ENCODE measurements at regions not wholly inside any gene's neighbourhood (a gene's known extent, or its start where the extent isn't known, plus 50 kb on each side); places are given as distances from the start of the nearest gene placed in this dataset.
"Not testable (repeated sequence)": the region's sequence is repeated elsewhere in the genome, so short reads cannot be mapped to it uniquely, and the experiment has no call there.

DNA sequence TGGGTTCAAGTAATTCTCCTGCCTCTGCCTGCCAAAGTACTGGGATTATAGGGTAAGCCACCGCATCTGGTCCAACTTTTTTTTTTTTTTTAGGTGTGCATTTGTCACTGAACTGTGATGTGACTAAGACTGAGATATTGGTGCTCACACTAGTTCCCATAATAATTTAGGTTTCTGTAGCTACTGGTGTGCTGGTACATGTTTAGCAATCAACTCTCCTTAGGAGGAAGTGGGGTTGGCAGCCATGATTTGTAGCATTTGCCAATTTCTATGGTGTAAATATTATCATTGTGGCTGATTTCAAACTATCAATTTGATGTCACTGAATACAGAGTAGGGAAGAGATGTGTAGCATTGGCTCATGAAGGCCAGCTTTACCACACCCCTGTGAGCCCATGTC is 372.7 kb downstream of the EDEM1 start:
- no peak for DNase-seq

DNA sequence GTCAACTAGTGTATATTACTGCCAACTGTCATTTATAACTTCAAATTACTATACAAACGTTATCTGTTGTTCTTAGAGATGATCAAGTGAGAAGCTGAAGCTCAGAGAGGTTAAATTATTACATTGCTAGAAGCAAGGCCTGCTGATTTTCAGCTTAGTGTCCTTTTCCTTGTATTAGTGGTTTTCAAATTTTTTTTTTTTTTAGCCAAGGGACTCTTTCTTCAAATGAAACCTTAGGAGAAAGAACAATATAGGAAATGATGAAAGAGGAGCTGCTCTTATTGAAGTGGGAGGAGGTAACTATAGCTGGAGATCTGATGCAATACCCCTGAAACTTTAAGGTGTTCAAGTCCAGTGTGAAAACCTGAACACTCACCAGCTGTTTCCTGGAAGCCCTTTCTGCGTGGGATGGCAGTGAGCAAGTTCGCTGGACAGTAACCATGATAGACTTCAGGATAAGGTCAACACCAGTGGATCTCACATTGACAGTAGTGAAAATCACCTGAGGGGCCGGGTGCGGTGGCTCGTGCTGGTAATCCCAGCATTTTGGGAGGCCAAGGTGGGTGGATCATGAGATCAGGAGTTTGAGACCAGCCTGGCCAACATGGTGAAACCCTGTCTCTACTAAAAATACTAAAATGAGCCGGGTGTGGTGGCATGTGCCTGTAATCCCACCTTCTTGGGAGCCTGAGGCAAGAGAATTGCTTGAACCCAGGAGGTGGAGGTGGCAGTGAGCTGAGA is 376.2 kb downstream of the EDEM1 start:
- no peak for DNase-seq

DNA sequence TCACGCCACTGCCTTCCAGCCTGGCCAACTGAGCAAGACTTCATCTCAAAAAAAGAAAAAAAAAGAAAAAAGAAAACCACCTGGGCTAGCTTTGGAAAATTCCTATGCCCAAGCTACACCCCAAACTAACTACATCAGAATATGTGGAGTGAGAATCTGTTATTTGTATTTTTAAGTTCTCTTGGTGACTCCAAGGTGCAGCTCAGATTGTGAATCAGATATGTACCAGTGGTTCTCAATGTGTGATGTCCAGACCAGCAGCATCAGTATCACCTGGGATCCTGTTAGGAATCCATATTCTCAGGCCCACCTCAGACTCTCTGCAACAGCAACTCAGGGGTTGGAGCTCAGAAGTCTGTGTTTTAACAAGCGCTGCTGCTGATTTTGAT is 376.8 kb downstream of the EDEM1 start:
- DNase-seq = no peak

DNA sequence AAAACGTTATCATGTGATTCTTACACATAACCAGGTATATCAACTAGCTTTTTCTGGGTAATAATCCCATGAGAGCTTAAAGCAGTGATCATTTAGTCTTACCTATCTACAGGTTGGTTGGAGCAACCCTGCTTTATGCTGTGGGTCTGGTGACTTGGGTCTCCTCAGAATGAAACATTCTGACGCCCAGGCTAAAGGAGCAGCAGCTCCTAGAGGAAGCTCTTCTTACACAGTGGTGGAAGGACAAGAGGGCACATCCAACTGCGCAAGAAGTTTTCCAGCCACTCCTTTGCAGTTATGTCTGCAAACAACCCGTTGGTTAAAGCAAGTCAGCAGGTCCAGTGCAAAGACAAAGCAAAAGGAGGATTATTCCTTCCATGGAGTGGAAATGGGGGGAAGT is 377.5 kb downstream of the EDEM1 start:
- DNase-seq = no peak

DNA sequence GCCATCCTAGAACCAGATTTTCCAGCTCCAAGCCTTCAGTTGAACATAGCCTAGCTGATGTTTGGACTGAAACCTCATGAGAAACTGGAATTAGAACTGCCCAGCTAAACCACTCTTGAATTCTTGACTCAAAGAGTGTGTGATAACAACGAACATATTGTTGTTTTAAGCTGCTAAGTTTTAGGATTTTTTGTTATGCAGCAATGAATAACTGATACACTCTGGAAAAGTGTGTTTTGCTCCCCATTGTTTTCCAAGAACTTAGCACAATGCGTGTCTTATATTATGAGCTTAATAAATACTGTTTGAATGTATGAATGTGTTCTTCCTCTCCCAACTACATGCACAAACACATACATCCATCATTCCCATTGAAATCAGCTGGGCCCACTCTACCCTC is 379.6 kb downstream of the EDEM1 start:
- no peak for DNase-seq

DNA sequence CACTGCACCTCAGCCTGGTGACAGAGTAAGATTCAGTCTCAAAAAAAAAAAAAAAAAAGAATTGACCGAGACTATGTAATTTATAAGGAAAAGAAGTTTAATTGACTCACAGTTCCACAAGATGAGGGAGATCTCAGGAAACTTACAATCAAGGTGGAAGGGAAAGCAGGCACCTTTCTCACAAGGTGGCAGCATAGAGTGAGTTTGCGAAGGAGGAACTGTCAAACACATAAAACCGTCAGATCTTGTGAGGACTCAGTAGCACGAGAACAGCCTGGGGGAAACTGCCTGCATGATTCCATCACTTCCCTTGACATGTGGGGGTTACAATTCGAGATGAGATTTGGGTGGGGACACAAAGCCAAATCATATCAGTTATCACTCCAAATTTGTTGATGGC is 380.9 kb downstream of the EDEM1 start:
- DNase-seq = no peak

DNA sequence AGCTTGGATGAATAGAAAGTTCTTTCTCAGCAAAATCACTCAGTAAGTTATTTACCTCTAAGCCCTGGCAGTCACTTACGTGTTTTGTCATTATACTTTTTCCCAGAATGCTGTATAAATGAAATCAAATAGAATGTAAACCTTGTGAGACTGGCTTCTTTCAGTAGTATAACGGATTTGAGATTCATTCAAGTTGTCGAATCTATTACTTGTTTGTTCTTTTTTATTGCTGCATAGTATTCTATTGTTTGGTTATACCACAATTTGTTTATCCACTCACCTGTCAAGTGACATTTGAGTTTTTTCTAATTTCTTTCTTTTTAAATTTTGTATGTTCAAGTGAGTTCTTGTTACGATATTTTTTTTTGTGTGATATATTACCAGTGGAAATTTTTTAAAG is 381.6 kb downstream of the EDEM1 start:
- DNase-seq = no peak

DNA sequence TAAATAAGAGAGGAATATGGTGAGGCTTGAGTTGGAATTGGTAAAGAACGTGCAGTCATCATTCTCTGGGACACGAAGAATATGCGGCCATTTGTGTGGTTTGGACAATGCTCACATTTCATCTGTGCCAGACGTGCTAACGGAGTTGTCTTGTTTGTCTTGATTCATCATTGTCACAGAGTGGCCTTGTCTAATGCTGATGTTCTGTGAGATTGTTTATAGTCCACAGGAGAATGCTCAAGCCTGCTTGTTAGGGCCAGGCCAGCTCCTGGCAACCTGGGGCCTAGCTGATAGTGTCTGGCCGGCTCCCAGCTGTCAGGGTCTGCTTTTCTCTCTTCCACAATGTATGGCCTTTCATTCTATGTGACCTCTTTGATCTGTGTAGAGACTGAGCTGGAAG is 384.7 kb downstream of the EDEM1 start:
- no peak for DNase-seq

DNA sequence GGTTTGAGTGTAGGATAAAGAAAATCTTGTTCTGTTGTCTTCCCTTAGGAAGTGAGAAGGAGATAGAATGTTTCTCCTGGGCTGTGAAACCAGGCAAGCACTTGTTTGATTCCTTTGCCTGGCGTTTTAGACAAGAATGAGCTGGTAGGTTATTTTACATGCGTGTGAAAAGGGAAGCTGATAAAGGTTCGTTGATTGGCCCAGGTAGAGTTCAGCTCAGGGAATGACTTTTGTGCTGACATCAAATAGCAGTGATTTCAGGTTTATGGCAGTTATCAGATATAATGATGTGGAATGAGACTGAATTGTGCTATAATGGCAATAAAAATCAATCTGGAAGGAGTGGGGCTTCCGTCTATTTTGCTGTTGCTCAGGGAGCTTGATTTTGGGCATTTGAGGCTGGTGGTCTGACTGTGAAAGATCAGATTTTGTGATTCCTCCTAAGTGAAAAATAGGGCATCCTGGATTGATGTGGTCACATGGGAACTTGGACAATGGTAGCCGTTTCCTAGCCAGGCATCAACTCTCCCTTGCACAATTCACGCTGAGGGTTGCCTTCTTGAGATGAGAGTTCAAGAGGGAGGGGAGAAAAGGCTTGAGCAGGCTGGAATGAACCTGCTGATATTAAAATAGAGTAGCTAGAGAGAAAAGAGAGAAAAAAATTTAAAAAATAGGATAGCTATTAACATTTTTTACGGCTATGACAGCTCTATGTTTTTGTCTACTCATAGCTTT is 388.9 kb downstream of the EDEM1 start:
- DNase-seq = no peak

DNA sequence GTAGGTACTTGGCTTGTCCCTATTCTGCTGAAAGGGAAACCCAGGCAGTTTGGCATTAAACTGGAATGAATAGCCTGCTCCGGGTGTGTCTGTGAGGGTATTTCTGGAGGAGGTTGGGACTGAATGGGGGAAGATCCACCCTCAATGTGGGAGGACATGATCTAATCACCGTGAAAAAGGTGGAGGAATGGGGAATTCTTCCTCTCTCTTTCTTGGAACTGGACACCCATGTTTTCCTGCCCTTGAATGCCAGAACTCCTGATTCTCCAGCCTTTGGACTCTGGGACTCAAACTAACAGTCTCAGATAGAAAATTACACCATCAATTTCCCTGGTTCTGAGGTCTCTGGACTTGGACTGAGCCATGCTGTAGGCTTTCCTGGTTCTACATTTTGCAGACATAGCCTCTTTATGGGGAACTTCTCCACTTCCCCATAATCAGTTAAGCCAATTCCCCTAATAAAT is 391.7 kb downstream of the EDEM1 start:
- DNase-seq = no peak

DNA sequence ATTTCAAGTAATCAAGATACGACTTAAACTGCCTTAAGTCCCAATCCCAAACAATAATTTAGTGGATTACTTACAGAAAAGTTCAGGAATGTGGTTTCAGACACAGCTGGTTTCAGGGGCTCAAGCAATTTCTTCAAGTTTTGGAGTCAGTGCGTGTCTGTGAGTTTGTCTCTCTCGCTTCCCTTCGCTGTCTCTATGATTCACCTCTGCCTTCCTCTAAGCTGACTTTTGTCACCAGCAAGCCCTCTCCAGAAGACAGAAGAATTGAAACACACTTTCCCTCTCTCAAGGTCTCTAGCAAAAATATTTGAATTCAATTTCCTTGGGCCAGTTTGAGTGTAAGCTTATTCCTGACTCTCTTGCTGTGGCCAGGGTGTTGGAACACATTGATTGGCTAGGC is 392.4 kb downstream of the EDEM1 start:
- no peak for DNase-seq

DNA sequence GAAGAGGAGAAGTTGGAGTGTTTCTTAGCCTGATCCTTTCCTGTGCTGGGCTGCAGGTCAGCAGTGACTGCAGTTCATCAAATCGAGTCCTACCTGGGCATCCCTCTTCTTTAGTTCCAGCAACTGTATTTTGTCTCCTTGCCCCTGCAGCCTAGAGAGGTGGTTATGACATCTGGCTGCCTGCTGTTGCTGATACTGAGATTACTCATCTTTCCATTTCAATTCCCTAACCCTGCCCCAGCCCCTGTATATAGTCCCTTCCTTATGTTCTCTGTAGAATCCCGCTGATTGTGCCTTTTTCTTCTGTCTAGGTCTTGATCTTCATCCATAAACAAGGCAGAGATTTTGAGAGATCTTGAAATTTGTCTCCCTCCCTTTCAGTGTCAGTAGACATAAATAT is 393.3 kb downstream of the EDEM1 start:
- no peak for DNase-seq

DNA sequence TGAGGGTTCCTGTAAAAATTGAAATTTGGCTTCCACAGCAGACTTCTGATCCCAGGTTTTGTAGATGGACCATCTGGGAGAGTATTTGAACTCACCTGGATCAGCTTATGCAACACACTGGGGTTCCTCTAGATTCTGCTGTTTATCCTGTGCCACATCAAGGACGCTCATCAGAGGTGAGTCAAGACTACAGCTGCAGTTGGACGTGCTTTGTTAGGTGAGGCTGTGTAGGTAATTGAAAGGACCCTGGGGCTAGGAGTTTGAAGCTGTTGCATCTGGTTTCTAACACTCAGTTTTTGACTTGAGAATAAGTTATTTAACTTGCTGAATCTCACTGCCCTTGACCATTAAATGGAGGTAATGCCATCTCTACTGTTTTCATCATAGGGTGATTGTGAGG is 394.2 kb downstream of the EDEM1 start:
- no peak for DNase-seq

DNA sequence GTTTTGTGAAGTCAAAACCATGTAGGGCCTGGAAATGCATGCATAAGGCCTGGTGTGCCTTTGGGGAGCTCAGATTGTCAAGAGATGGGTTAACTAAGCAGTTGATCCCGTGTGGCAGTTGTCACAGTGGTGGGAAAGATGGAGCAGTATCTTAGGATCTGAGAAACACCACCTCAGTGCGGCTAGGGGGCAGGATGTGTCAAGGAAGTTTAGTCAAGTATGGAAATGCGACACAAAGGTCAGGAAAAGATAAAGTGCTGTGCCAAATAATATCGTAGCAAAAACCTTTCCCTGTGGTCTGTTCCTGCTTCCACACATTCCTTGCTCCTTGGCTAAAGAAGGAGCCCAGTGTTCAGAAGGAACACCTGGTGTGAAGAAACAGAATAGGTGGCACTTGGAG is 396.4 kb downstream of the EDEM1 start:
- no peak for DNase-seq

DNA sequence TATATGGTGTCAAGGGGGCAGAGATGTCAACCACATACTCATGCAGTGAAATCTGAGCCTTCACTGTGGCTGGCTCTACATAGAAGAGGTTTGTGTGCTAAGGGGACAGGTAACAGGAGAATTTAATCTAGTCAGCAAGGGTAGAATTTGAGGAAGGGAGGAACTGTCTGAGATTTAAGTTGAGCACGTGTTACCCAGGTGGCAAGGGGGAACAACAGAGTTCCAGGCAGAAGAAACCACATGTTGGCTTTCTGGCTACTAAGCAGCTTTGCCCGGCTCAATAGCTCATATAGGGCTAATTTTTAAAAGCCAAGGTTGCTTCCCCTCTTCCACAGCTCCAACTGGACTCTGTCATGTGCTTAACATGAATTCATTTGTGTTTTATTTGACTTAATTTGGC is 397.6 kb downstream of the EDEM1 start:
- DNase-seq = no peak

DNA sequence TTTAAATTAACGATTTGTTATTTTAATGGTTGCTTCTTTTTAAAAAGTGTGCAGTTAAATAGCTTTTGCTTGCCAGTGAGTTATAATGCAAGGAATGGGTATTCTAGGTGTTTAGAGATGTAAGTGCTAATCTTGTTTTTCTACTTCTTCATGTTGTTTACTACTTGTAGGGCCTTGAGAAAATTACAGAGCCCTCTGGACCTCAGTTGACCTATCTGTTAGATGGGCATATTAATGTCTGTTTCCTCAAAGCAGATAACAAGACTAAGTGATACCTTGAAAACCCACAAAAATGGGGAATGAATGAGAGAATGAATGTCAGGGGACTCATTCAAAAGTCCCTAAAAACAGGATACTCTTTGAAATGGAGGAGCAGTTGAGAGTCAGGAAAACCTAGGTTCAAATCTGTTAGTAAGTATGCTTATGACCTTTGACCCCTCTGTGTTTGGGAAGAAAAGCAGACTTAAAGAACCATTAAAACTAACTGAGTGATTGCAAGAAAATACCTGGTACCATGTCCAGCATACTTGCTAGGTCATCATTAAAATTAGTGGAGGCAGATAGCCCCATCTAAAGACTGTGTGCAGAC is 419.5 kb downstream of the EDEM1 start:
- DNase-seq = no peak

DNA sequence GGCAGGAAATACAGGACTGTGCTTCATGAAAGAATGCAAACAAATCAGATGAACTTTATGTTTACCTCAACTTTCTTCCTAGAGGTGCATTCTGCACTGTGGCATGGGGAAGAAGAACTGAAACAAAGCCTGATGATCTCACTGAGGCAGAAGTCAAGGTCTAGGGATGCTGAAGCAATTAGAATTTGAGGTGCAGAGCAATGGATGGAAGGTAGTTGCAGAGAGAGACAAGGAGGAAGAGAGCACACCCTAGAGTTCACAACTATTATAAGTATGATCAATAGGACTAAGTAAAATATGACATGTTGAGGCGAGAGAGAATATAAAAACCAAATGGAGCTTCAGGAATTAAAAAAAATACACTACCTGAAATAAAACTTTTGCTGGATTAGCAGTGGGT is 420.1 kb downstream of the EDEM1 start:
- DNase-seq = no peak

DNA sequence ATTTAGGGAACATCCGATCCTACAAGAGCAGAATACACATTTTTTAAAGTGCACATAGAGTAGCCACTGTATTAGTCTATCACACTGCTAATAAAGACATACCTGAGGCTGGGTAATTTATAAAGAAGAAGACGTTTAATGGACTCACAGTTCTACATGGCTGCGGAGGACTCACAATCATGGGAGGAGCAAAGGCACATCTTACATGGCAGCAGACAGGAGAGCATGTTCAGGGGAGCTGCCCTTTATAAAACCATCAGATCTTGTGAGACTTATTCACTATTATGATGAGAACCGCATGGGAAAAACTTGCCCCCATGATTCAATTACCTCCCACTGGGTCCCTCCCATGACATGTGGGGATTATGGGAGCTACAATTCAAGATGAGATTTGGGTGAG is 421.5 kb downstream of the EDEM1 start:
- DNase-seq = not testable (repeated sequence)

DNA sequence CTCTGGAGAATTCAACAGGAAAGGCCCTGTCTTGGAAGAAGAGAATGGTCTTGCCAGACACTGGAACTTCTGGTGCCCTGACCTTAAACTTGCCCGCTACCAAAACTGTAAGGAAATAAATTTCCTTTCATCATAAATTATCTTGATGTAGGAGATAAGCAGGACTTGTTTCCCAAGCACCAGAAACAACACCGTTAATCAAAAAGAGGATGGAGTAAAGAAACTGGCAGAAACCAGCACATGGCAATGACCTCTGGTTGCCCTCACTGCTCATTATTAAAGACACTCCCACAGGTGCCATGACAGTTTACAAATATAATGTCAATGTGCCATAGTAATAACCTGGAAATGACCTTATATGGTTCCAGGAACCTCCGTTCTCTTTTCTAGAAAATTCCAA is 426.1 kb downstream of the EDEM1 start:
- DNase-seq = no peak

DNA sequence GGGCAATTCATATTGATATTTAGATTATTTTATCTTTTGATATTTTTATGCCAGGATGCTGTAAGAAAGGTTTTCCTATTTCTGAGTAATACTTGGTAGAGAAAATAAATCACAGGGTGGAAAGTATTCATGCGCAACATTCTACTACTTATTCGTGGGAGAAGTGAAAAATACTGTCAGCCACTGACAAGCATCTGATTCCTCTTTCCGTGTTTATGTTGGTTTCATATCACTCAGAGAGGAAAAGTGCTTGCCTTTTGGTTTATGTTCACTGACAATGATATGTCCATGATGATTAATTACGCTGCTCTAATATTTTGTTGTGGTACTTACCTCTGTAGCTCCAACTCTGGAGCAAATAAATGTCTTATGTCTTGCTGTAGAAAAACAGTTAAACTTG is 429.4 kb downstream of the EDEM1 start:
- DNase-seq = no peak

DNA sequence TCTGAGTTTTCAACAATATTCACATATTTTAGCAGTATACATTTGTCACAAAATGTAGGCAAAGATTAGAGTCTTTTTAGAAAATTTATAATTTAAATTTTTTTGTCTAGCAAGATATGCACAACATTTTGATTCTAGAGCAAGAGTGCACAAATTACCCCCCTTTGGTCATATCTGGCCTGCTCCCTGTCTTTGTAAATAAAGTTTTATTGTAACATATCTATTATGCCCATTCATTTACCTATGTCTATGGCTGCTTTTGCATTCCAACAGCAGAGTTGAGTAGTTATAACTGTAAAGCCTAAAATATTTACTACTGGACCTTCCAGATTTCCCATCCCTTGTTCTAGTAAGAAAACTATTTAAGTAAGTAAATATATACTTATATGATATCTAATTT is 430.7 kb downstream of the EDEM1 start:
- DNase-seq = no peak

DNA sequence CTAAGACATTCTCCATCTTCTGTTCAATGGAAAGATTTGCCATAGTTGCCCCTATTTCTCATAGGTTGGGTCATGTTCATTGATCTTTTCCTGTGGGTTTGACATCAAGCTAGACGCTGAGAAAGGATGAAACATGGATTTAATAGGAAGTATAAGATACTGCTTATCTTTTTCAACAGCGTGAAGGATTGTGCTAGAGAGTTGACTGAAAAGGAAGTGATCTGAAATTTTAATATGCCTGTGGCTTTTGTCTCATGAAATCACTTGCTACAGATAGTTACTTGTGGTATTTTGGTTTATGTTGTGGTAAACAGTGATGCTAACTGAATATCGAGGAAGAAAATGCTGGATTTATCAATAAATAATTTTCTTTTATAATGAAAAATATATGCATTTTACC is 442.9 kb downstream of the EDEM1 start:
- DNase-seq = no peak

DNA sequence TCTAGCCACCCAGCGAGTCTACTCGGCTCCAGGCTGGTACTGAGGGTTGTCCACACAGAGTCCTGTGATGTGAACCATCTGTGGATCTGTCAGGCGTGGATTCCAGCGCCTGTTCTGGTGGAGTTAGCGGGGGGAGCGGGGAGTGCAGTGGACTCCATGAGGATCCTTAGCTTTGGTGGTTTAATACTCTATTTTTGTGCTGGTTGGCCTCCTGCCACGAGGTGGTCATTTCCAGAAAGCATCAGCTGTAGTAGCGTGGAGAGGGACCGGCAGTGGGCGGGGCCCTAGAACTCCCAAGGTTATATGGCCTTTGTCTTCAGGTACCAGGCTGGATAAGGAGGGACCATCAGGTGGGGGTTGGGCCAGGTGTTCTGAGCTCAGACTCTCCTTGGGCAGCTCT is 446.5 kb downstream of the EDEM1 start:
- DNase-seq = no peak

DNA sequence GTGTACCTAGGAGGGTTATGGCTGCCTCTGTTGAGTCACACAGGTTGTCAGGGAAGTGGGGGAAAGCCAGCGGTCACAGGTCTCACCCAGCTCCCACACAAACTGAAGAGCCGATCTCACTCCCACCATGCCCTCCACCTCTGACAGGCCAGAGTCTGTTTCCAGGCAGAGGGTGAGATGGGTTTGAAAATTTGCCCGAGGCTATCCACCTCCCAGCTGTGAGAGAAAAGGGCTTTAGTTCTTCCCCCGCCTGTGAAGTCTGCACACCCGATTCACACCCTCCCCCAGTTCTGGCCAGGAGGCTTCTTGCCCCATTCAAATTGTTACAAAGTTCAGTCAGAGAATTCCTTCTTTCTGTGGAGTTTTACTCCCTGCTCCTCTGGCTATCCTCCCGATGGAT is 446.9 kb downstream of the EDEM1 start:
- no peak for DNase-seq
